HCT116 (cell line): ENCODE measurements at regions not wholly inside any gene's neighbourhood (a gene's known extent, or its start where the extent isn't known, plus 50 kb on each side); places are given as distances from the start of the nearest gene placed in this dataset.

Experiments used
- ATAC-seq: fragments of 200-7000 bp; cut with Tn5 transposase; 2 replicates; pipeline ENCODE4 v1.9.1; 2020; ENCODE audit warnings: mild to moderate bottlenecking, moderate library complexity
- BruUV-seq: library from RNA; stranded (reverse); fragments of 400-500 nt; replicated peaks from 2 replicates; lab custom pipeline; 2021; lab: Mats Ljungman, UMichigan
- CTCF ChIA-PET: fragments of 300-600 bp; sonication (Branson Sonifier 250); formaldehyde crosslinking; loops from one replicate; lab custom pipeline; 2021; ENCODE audit warnings: antibody characterized with exemption; lab: Charles Lee
- POLR2A ChIA-PET: fragments of 300-600, 350-600 bp; sonication (Branson Sonifier 250); formaldehyde crosslinking; loops from one replicate; lab custom pipeline; 2021; ENCODE audit warnings: antibody characterized with exemption; lab: Charles Lee
- RAD21 ChIA-PET, 2 experiments: fragments of 300-600 bp; sonication (Branson Sonifier 250); formaldehyde crosslinking; loops; one replicate each; lab custom pipeline; 2023; ENCODE audit warnings: low total read pairs in 2 of 2; ENCODE audit not compliant: uncharacterized antibody in 2 of 2, unreplicated experiment in 2 of 2, low non-redundant PET in 1 of 2; lab: Charles Lee
- DNase-seq: peaks from one replicate; pipeline ENCODE4 v3.0.0-alpha.2; 2010; ENCODE audit warnings: low read depth, low spot score
- H2AFZ ChIP-seq: fragments of 200-600 bp; shearing (Covaris generic), sonication (generic); 2 replicates; pipeline ENCODE4 v1.6.1; 2017; ENCODE audit warnings: low read depth, mixed run types, mixed read lengths, antibody characterized with exemption, low read length; ENCODE audit not compliant: poor library complexity, severe bottlenecking
- H3K27ac ChIP-seq: 2 replicates; pipeline ENCODE4 v1.5.1; 2012; ENCODE audit warnings: low read depth, low read length
- H3K27me3 ChIP-seq: fragments of 200-600 bp; sonication (generic); 2 replicates; pipeline ENCODE4 v1.6.1; 2016; ENCODE audit warnings: mixed run types, low read length, mixed read lengths; ENCODE audit not compliant: insufficient read depth
- H3K36me3 ChIP-seq, 2 experiments: fragments of 200-500 bp in 1 of 2; fragments of 200-600 bp in 1 of 2; sonication (Bioruptor generic) in 1 of 2; sonication (generic) in 1 of 2; 2 replicates each; pipeline versions ENCODE4 v1.5.1 to v1.6.1; 2014 to 2016; ENCODE audit warnings: low read length in 2 of 2, inconsistent platforms in 1 of 2, mixed read lengths in 1 of 2, mixed run types in 1 of 2; ENCODE audit not compliant: insufficient read depth in 2 of 2, control insufficient read depth in 1 of 2
- H3K4me1 ChIP-seq, 2 experiments: fragments of 200-600 bp in 1 of 2; sonication (generic) in 1 of 2; 2 replicates each; pipeline versions ENCODE4 v1.5.1 to v1.6.1; 2012 to 2017; ENCODE audit warnings: low read length in 2 of 2, inconsistent platforms in 1 of 2, mild to moderate bottlenecking in 1 of 2, mixed read lengths in 1 of 2, mixed run types in 1 of 2, moderate library complexity in 1 of 2; ENCODE audit not compliant: insufficient read depth in 2 of 2, control insufficient read depth in 1 of 2
- H3K4me2 ChIP-seq: fragments of 200-600 bp; sonication (generic); 2 replicates; pipeline ENCODE4 v1.6.1; 2017; ENCODE audit warnings: mixed run types, low read length, mixed read lengths
- H3K4me3 ChIP-seq, 2 experiments: fragments of 200-600 bp in 1 of 2; sonication (generic) in 1 of 2; replicated peaks in 1 of 2; 2 replicates each; pipeline ENCODE4 v1.5.1; 2011 to 2016; ENCODE audit warnings: low read length in 2 of 2, control low read depth in 1 of 2, low read depth in 1 of 2, mild to moderate bottlenecking in 1 of 2, mixed read lengths in 1 of 2, mixed run types in 1 of 2
- H3K79me2 ChIP-seq: fragments of 200-600 bp; sonication (generic); 2 replicates; pipeline ENCODE4 v1.6.1; 2017; ENCODE audit warnings: mild to moderate bottlenecking, mixed run types, low read length, moderate library complexity, mixed read lengths; ENCODE audit not compliant: insufficient read depth
- H3K9ac ChIP-seq: fragments of 200-600 bp; sonication (generic); 2 replicates; pipeline ENCODE4 v1.6.1; 2016; ENCODE audit warnings: low read length, mixed read lengths
- H3K9me2 ChIP-seq: fragments of 200-600 bp; sonication (generic), shearing (Covaris generic); 2 replicates; pipeline ENCODE4 v1.6.1; 2017; ENCODE audit warnings: mixed run types, mild to moderate bottlenecking, moderate library complexity; ENCODE audit not compliant: insufficient read depth
- H3K9me3 ChIP-seq, 2 experiments: fragments of 200-500 bp in 1 of 2; fragments of 200-600 bp in 1 of 2; sonication (Bioruptor generic) in 1 of 2; sonication (generic) in 1 of 2; 2 replicates each; pipeline ENCODE4 v1.6.1; 2014 to 2017; ENCODE audit warnings: low read length in 2 of 2, mixed read lengths in 2 of 2, inconsistent platforms in 1 of 2, low read depth in 1 of 2, mild to moderate bottlenecking in 1 of 2, mixed run types in 1 of 2, moderate library complexity in 1 of 2; ENCODE audit not compliant: control insufficient read depth in 1 of 2, insufficient read depth in 1 of 2
- H4K20me1 ChIP-seq: fragments of 200-600 bp; sonication (generic), shearing (Covaris generic); 2 replicates; pipeline ENCODE4 v1.6.1; 2017; ENCODE audit warnings: mixed run types, mild to moderate bottlenecking, moderate library complexity; ENCODE audit not compliant: insufficient read depth
- CBX3 ChIP-seq: IDR thresholded peaks from 2 replicates; pipeline ENCODE4 v1.6.1; 2012; ENCODE audit warnings: low read depth
- EGR1 ChIP-seq: IDR thresholded peaks from 2 replicates; pipeline ENCODE4 v1.6.1; 2012; ENCODE audit warnings: low read depth
- ELF1 ChIP-seq: IDR thresholded peaks from 2 replicates; pipeline ENCODE4 v1.6.1; 2012; ENCODE audit warnings: low read depth, borderline replicate concordance
- EZH2phosphoT487 ChIP-seq: fragments of 200-600 bp; IDR thresholded peaks from 2 replicates; pipeline ENCODE4 v1.6.1; 2018; ENCODE audit warnings: antibody characterized with exemption, borderline replicate concordance
- JUND ChIP-seq: IDR thresholded peaks from 2 replicates; pipeline ENCODE4 v1.6.1; 2012
- POLR2A ChIP-seq: IDR thresholded peaks from 2 replicates; pipeline ENCODE4 v1.7.0; 2011; ENCODE audit warnings: borderline replicate concordance; ENCODE audit not compliant: insufficient read depth, insufficient read length; ENCODE audit errors: extremely low read depth
- RAD21 ChIP-seq: IDR thresholded peaks from 2 replicates; pipeline ENCODE4 v1.6.1; 2012; ENCODE audit warnings: low read depth, mild to moderate bottlenecking
- SIN3A ChIP-seq: IDR thresholded peaks from 2 replicates; pipeline ENCODE4 v1.6.1; 2012; ENCODE audit warnings: low read depth
- SP1 ChIP-seq: IDR thresholded peaks from 2 replicates; pipeline ENCODE4 v1.6.1; 2012; ENCODE audit warnings: low read depth
- SRF ChIP-seq: IDR thresholded peaks from 2 replicates; pipeline ENCODE4 v1.6.1; 2012; ENCODE audit warnings: low read depth
- YY1 ChIP-seq: IDR thresholded peaks from 2 replicates; pipeline ENCODE4 v1.6.1; 2011; ENCODE audit warnings: low read length, low read depth, moderate library complexity, mild to moderate bottlenecking; ENCODE audit not compliant: insufficient replicate concordance; ENCODE audit errors: extremely low read depth
- ZFX ChIP-seq: fragments of 450-650 bp; IDR thresholded peaks from 2 replicates; pipeline ENCODE4 v1.6.1; 2017
- ZNF274 ChIP-seq: fragments of 200-500 bp; sonication (Bioruptor generic); IDR thresholded peaks from 2 replicates; pipeline ENCODE4 v1.6.1; 2014; ENCODE audit warnings: mild to moderate bottlenecking, low read depth, low read length, inconsistent platforms
- intact Hi-C: fragments of 100-400 bp; cut with micrococcal nuclease; formaldehyde crosslinking; loops from 2 replicates; pipeline ENCODE4 v1.10.0; 2022
- TF ChIP-seq, protein P1 (sequence below): IDR thresholded peaks from 2 replicates; pipeline ENCODE4 v1.6.1; 2012
- TF ChIP-seq, protein P2 (sequence below): IDR thresholded peaks from 2 replicates; pipeline ENCODE4 v1.6.1; 2012
- TF ChIP-seq, protein P3 (sequence below): IDR thresholded peaks from 2 replicates; pipeline ENCODE4 v1.6.1; 2011; ENCODE audit warnings: mild to moderate bottlenecking, low read length, moderate library complexity; ENCODE audit not compliant: insufficient replicate concordance; ENCODE audit errors: extremely low read depth
- TF ChIP-seq, protein P4 (sequence below), 3 experiments: fragments of 200-600 bp in 1 of 3; sonication (generic) in 1 of 3; IDR thresholded peaks in 2 of 3; conservative IDR thresholded peaks in 1 of 3; 2 replicates each; pipeline ENCODE4 v1.5.1; 2012 to 2017; ENCODE audit warnings: low read depth in 2 of 3, low read length in 2 of 3, antibody characterized with exemption in 1 of 3, borderline replicate concordance in 1 of 3, control low read depth in 1 of 3, mild to moderate bottlenecking in 1 of 3, mixed read lengths in 1 of 3, mixed run types in 1 of 3, moderate library complexity in 1 of 3; ENCODE audit not compliant: insufficient read depth in 1 of 3

DNA sequence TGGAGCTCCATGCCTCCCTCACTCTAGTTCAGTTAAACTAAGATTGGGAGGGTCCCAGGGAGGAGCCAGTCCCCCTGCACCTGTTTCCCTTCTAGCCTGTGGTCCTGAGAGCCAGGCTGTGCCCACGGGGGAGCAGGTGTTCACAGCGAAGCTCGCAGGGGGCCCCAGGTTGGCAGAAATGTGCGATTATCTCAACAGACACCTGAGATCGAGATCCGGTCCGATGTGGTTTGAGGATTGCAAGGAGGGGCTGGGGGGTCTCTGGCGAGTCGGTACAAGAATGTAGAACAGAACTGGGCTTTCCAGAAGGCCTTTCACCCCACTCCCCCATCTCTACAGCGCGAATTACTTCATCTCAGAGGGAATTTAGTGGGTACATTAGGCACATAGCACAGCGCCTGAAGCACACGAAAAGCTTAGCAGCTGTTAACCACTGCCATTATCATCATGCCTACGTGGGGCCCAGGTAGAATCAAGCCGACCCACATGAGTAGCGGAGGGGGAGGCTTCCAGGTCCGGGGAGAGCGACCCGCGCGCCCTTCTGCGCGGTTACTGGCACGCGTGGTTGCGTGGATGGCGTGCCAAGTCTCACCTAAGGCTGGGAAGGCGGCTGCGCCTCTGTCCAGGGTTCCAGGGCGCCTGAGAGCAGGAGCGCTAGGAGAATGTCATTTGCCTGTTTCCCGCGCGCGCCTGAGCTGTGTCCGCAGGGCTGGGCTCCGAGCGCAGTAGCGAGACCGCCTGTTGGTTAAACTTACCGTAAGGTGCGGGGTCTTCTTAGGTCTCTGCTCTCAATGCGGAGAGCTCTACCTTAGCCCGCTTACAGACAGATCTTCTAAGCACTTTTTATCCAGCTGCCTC lies 1539.5 kb upstream of the TMEM132C start:
- CTCF ChIA-PET = no interaction called here
- no TSS peak for BruUV-seq
- Histone ChIP-seq H3K36me3 (no peaks in the 10 kb centered on the region), H3K4me1 (no peaks in the 10 kb centered on the region), H3K9me2 (no peaks in the 10 kb centered on the region), H2AFZ (no peak overlapping the region), H3K4me3 (no peak overlapping the region), H3K4me2 (no peak overlapping the region), H3K9ac (no peak overlapping the region), H3K27me3 (no peaks in the 10 kb centered on the region), H3K79me2 (no peaks in the 10 kb centered on the region), H3K27ac (no peak overlapping the region), H4K20me1 (no peaks in the 10 kb centered on the region), H3K9me3 (no peaks in the 10 kb centered on the region)
- intact Hi-C loops = no loop called here
- RAD21 ChIA-PET = no interaction called here
- no peak for ATAC-seq
- DNase-seq = no peak
- no peak for TF ChIP-seq ZFX
- TF ChIP-seq JUND = no peak
- no peak for TF ChIP-seq SP1
- no peak for TF ChIP-seq EGR1
- no peak for TF ChIP-seq ZNF274
- TF ChIP-seq POLR2A = no peak
- no peak for TF ChIP-seq SIN3A
- TF ChIP-seq, protein P1, sequence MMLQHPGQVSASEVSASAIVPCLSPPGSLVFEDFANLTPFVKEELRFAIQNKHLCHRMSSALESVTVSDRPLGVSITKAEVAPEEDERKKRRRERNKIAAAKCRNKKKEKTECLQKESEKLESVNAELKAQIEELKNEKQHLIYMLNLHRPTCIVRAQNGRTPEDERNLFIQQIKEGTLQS = no peak
- POLR2A ChIA-PET = no interaction called here

DNA sequence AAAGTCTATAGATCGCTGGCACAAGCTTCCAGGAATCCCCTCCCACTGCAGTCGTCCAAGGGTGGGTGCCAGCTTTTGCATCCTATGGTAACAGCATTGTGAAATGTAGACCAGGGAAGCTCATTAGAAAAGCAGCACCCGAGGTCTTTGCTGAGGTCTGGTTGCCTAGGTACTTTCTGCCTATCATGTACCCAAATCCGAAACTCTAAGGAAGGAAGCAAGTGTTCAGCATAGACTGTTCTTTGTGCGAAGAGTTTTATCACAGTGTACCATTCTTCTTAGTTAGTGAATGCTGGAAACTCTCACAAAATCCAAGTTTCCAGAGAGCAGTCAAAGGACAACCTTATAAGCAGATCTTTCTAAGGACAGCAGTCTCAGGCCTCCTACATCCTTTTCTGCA lies 1532.7 kb upstream of the TMEM132C start:
- no peaks in the 10 kb centered on the region for H3K9me2 ChIP-seq
- H3K9me3 ChIP-seq = no peaks in the 10 kb centered on the region
- no peaks in the 10 kb centered on the region for H3K36me3 ChIP-seq
- no peaks in the 10 kb centered on the region for H3K79me2 ChIP-seq
- POLR2A ChIA-PET = no interaction called here
- no peaks in the 10 kb centered on the region for H3K27me3 ChIP-seq
- RAD21 ChIA-PET = no interaction called here
- ATAC-seq (no peak), DNase-seq (no peak)
- H4K20me1 ChIP-seq = no peaks in the 10 kb centered on the region
- H3K9ac ChIP-seq = no peak overlapping the region
- CTCF ChIA-PET = no interaction called here
- H3K27ac ChIP-seq = no peak overlapping the region
- no peaks in the 10 kb centered on the region for H3K4me1 ChIP-seq
- H3K4me2 ChIP-seq = no peak overlapping the region
- BruUV-seq = no TSS peak
- H3K4me3 ChIP-seq = no peak overlapping the region
- intact Hi-C loops = no loop called here
- no peak overlapping the region for H2AFZ ChIP-seq
- TF ChIP-seq ELF1 = no peak
- TF ChIP-seq, protein P2, sequence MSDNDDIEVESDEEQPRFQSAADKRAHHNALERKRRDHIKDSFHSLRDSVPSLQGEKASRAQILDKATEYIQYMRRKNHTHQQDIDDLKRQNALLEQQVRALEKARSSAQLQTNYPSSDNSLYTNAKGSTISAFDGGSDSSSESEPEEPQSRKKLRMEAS = no peak
- TF ChIP-seq POLR2A = no peak
- TF ChIP-seq RAD21 = no peak
- TF ChIP-seq EZH2phosphoT487 = no peak
- TF ChIP-seq, protein P3, sequence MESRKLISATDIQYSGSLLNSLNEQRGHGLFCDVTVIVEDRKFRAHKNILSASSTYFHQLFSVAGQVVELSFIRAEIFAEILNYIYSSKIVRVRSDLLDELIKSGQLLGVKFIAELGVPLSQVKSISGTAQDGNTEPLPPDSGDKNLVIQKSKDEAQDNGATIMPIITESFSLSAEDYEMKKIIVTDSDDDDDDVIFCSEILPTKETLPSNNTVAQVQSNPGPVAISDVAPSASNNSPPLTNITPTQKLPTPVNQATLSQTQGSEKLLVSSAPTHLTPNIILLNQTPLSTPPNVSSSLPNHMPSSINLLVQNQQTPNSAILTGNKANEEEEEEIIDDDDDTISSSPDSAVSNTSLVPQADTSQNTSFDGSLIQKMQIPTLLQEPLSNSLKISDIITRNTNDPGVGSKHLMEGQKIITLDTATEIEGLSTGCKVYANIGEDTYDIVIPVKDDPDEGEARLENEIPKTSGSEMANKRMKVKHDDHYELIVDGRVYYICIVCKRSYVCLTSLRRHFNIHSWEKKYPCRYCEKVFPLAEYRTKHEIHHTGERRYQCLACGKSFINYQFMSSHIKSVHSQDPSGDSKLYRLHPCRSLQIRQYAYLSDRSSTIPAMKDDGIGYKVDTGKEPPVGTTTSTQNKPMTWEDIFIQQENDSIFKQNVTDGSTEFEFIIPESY = no peak
- TF ChIP-seq, protein P4, sequence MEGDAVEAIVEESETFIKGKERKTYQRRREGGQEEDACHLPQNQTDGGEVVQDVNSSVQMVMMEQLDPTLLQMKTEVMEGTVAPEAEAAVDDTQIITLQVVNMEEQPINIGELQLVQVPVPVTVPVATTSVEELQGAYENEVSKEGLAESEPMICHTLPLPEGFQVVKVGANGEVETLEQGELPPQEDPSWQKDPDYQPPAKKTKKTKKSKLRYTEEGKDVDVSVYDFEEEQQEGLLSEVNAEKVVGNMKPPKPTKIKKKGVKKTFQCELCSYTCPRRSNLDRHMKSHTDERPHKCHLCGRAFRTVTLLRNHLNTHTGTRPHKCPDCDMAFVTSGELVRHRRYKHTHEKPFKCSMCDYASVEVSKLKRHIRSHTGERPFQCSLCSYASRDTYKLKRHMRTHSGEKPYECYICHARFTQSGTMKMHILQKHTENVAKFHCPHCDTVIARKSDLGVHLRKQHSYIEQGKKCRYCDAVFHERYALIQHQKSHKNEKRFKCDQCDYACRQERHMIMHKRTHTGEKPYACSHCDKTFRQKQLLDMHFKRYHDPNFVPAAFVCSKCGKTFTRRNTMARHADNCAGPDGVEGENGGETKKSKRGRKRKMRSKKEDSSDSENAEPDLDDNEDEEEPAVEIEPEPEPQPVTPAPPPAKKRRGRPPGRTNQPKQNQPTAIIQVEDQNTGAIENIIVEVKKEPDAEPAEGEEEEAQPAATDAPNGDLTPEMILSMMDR (IDR thresholded peaks at IDR 0.05 in 2 of 3, conservative IDR thresholded peaks at IDR 0.05 in 1 of 3; ENCODE audit: borderline replicate concordance in 1 of 3, insufficient read depth in 1 of 3, low read depth in 2 of 3, low read length in 2 of 3) = no peak
- no peak for TF ChIP-seq ZFX
- TF ChIP-seq CBX3 = no peak
- TF ChIP-seq JUND = no peak
- TF ChIP-seq EGR1 = no peak
- no peak for TF ChIP-seq YY1
- no peak for TF ChIP-seq SRF
